PC-3 (cell line): ENCODE measurements at regions not wholly inside any gene's neighbourhood (a gene's known extent, or its start where the extent isn't known, plus 50 kb on each side); places are given as distances from the start of the nearest gene placed in this dataset.

Experiments used
- ATAC-seq: fragments of 200-7000 bp; cut with Tn5 transposase; 2 replicates; pipeline ENCODE4 v1.9.1; 2020; ENCODE audit warnings: mild to moderate bottlenecking, moderate library complexity
- BruUV-seq: library from RNA; stranded (reverse); fragments of 400-500 nt; replicated peaks from 2 replicates; lab custom pipeline; 2021; lab: Mats Ljungman, UMichigan
- CTCF ChIA-PET: fragments of 300-600 bp; sonication (Branson Sonifier 250); formaldehyde crosslinking; loops from one replicate; lab custom pipeline; 2022; ENCODE audit warnings: antibody characterized with exemption; lab: Charles Lee
- POLR2A ChIA-PET: fragments of 300-600 bp; sonication (Branson Sonifier 250); formaldehyde crosslinking; loops from one replicate; lab custom pipeline; 2022; ENCODE audit warnings: antibody characterized with exemption; ENCODE audit not compliant: unreplicated experiment; lab: Charles Lee
- DNase-seq: peaks from one replicate; pipeline ENCODE4 v3.0.0-alpha.2; 2015
- H2AFZ ChIP-seq: fragments of 300-600 bp; sonication (generic); 2 replicates; pipeline ENCODE4 v1.6.0; 2016; ENCODE audit warnings: antibody characterized with exemption, low read length
- H3F3A ChIP-seq: fragments of 300-600 bp; sonication (generic); one replicate; pipeline ENCODE4 v1.6.0; 2017; ENCODE audit warnings: antibody characterized with exemption, low read length, control low read depth, mild to moderate bottlenecking; ENCODE audit not compliant: unreplicated experiment
- H3K27ac ChIP-seq: fragments of 300-600 bp; sonication (generic); 2 replicates; pipeline ENCODE4 v1.5.1; 2016; ENCODE audit warnings: mild to moderate bottlenecking, low read length
- H3K27me3 ChIP-seq: fragments of 300-600 bp; sonication (generic); 2 replicates; pipeline ENCODE4 v1.6.1; 2016; ENCODE audit warnings: low read length, mixed read lengths
- H3K36me3 ChIP-seq: fragments of 300-600 bp; sonication (generic); 2 replicates; pipeline ENCODE4 v1.6.1; 2016; ENCODE audit warnings: low read depth, mixed run types, low read length, mixed read lengths
- H3K4me1 ChIP-seq: fragments of 300-600 bp; sonication (generic); 2 replicates; pipeline ENCODE4 v1.5.1; 2016; ENCODE audit warnings: low read length; ENCODE audit not compliant: insufficient read depth
- H3K4me2 ChIP-seq: fragments of 300-600 bp; sonication (generic); 2 replicates; pipeline ENCODE4 v1.6.0; 2016; ENCODE audit warnings: low read length
- H3K4me3 ChIP-seq: fragments of 300-600 bp; sonication (generic); 2 replicates; pipeline ENCODE4 v1.5.1; 2016; ENCODE audit warnings: mild to moderate bottlenecking, low read length, mixed read lengths
- H3K79me2 ChIP-seq: fragments of 300-600 bp; sonication (generic); 2 replicates; pipeline ENCODE4 v1.6.1; 2017; ENCODE audit warnings: low read length, mixed read lengths
- H3K9ac ChIP-seq: fragments of 300-600 bp; sonication (generic); 2 replicates; pipeline ENCODE4 v1.6.0; 2016; ENCODE audit warnings: mild to moderate bottlenecking, low read length
- H3K9me2 ChIP-seq: fragments of 300-600 bp; sonication (generic); replicated peaks from 2 replicates; pipeline ENCODE4 v1.6.1; 2016; ENCODE audit warnings: mixed run types, low read length, mixed read lengths
- H3K9me3 ChIP-seq: fragments of 300-600 bp; sonication (generic); 2 replicates; pipeline ENCODE4 v1.6.1; 2016; ENCODE audit warnings: low read length, mixed read lengths
- H4K20me1 ChIP-seq: fragments of 300-600 bp; sonication (generic); 2 replicates; pipeline ENCODE4 v1.6.1; 2016; ENCODE audit warnings: low read length, mixed read lengths
- CTCF ChIP-seq: fragments of 300-600 bp; sonication (generic); conservative IDR thresholded peaks from 2 replicates; pipeline ENCODE4 v1.5.1; 2017; ENCODE audit warnings: antibody characterized with exemption, low read depth, mild to moderate bottlenecking, low read length
- EZH2 ChIP-seq: fragments of 300-600 bp; sonication (generic); IDR thresholded peaks from one replicate; pipeline ENCODE4 v1.6.1; 2017; ENCODE audit warnings: antibody characterized with exemption, mild to moderate bottlenecking, low read length; ENCODE audit not compliant: unreplicated experiment
- EZH2phosphoT487 ChIP-seq: fragments of 300-600 bp; sonication (generic); IDR thresholded peaks from 2 replicates; pipeline ENCODE4 v1.6.1; 2018; ENCODE audit warnings: mild to moderate bottlenecking, antibody characterized with exemption, low read length, borderline replicate concordance
- intact Hi-C: fragments of 100-400 bp; cut with micrococcal nuclease; formaldehyde crosslinking; loops from 2 replicates; pipeline ENCODE4 v1.9.0; 2023

- H3F3A ChIP-seq = no peaks in the 10 kb centered on the region
- BruUV-seq = no TSS peak
- H3K4me1 ChIP-seq = peaks cover 25% of the 10 kb centered on the region
- ATAC-seq (peak; percentile 78), DNase-seq (peak; percentile 89)
- peak overlapping the region; percentile 56 for H3K4me3 ChIP-seq
- peak overlapping the region; percentile 70 for H3K27ac ChIP-seq
- no peaks in the 10 kb centered on the region for H3K79me2 ChIP-seq
- H3K9me3 ChIP-seq = no peaks in the 10 kb centered on the region
- peak overlapping the region; percentile 51 for H3K9ac ChIP-seq
- no peak for TF ChIP-seq EZH2phosphoT487
- no peak for TF ChIP-seq EZH2
- TF ChIP-seq CTCF = no peak
- intact Hi-C loops = loop anchor here (2.0 kb wide), 1 partner anchor 69 kb away; no protein-coding TSS in a partner anchor
- H3K36me3 ChIP-seq = no peaks in the 10 kb centered on the region
- H3K27me3 ChIP-seq = no peaks in the 10 kb centered on the region
- POLR2A ChIA-PET = interaction anchor here (0.7 kb wide), 1 partner anchor 147 kb away, joined by 3 read pairs; no protein-coding TSS in a partner anchor
- H2AFZ ChIP-seq = peak overlapping the region; percentile 54
- no peaks in the 10 kb centered on the region for H3K9me2 ChIP-seq
- peak overlapping the region; percentile 83 for H3K4me2 ChIP-seq
- CTCF ChIA-PET = interaction anchor here (0.6 kb wide), 1 partner anchor 318 kb away, joined by 3 read pairs; no protein-coding TSS in a partner anchor
- H4K20me1 ChIP-seq = no peaks in the 10 kb centered on the region
Measured at GRCh38 chr9:16267281-16268066, 603.0 kb downstream of the BNC2 start.

GRCh38 chr9:16268067-16268881 is 602.2 kb downstream of the BNC2 start:
- ATAC-seq = no peak
- Histone ChIP-seq H3K27ac (peak overlapping the region; percentile 70), H3K9me2 (no peaks in the 10 kb centered on the region), H3K9ac (peak overlapping the region; percentile 51; the same call in 1 of the 2 replicates), H2AFZ (peak overlapping the region; percentile 54), H3F3A (no peaks in the 10 kb centered on the region), H3K4me2 (peak overlapping the region; percentile 83), H3K36me3 (no peaks in the 10 kb centered on the region), H4K20me1 (no peaks in the 10 kb centered on the region), H3K4me1 (peaks cover 17% of the 10 kb centered on the region), H3K27me3 (no peaks in the 10 kb centered on the region), H3K9me3 (no peaks in the 10 kb centered on the region), H3K79me2 (no peaks in the 10 kb centered on the region), H3K4me3 (peak overlapping the region; percentile 56)
- no peak for TF ChIP-seq CTCF
- no peak for TF ChIP-seq EZH2
- TF ChIP-seq EZH2phosphoT487 = no peak
- BruUV-seq = no TSS peak
- POLR2A ChIA-PET = interaction anchor here (0.7 kb wide), 1 partner anchor 146 kb away, joined by 3 read pairs; no protein-coding TSS in a partner anchor
- intact Hi-C loops = no loop called here
- no peak for DNase-seq
- CTCF ChIA-PET = no interaction called here
